GM10266 (cell line): ENCODE measurements at regions not wholly inside any gene's neighbourhood (a gene's known extent, or its start where the extent isn't known, plus 50 kb on each side); places are given as distances from the start of the nearest gene placed in this dataset.

Source experiments
- DNase-seq: peaks from one replicate; pipeline ENCODE4 v3.0.0; 2012; ENCODE audit errors: extremely low spot score
- TF ChIP-seq, protein P1 (sequence below): IDR thresholded peaks from 2 replicates; pipeline ENCODE4 v1.5.1; 2012; ENCODE audit warnings: mild to moderate bottlenecking, low read depth; ENCODE audit not compliant: control insufficient read depth, insufficient read depth; ENCODE audit errors: missing control alignments

DNA sequence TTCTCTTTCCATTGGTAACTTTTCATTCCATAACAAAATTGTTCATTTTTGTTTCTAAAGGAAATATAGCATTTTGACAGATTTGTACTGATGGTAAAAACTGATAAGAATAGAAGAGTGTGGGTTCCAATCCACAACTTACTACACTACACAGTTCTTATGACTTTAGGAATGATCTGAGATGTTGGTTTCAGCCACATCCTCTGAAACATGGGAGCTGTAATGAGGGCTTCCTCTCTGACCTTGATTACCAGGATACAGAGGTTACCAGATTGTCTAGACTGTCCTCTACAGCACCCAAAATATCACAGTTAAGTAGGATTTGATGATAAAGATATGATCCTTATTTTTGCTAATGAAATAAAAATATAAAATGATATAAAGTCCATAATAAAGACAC lies 1184.6 kb downstream of the FLRT2 start:
- TF ChIP-seq, protein P1, sequence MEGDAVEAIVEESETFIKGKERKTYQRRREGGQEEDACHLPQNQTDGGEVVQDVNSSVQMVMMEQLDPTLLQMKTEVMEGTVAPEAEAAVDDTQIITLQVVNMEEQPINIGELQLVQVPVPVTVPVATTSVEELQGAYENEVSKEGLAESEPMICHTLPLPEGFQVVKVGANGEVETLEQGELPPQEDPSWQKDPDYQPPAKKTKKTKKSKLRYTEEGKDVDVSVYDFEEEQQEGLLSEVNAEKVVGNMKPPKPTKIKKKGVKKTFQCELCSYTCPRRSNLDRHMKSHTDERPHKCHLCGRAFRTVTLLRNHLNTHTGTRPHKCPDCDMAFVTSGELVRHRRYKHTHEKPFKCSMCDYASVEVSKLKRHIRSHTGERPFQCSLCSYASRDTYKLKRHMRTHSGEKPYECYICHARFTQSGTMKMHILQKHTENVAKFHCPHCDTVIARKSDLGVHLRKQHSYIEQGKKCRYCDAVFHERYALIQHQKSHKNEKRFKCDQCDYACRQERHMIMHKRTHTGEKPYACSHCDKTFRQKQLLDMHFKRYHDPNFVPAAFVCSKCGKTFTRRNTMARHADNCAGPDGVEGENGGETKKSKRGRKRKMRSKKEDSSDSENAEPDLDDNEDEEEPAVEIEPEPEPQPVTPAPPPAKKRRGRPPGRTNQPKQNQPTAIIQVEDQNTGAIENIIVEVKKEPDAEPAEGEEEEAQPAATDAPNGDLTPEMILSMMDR = no peak
- no peak for DNase-seq

DNA sequence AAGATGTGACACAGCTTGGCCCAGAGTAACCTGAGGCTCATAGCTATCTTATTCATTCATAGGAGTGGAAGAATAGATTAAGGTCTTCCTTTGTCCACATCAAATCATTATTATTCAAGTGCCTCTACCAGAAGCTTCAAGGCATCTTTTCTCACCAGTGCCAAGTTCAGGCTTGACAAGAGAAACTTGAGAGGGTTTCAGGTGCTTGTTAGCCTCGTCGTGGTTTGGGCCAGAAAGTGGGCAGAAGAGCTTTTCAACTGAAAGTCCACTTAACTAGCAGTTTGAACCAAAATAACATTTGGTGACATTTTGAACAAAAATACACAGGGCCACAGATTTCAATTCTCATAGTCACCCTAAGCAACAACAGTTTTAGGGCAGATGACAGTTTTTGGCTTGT lies 1184.2 kb downstream of the FLRT2 start:
- DNase-seq = no peak
- TF ChIP-seq, protein P1 = no peak

DNA sequence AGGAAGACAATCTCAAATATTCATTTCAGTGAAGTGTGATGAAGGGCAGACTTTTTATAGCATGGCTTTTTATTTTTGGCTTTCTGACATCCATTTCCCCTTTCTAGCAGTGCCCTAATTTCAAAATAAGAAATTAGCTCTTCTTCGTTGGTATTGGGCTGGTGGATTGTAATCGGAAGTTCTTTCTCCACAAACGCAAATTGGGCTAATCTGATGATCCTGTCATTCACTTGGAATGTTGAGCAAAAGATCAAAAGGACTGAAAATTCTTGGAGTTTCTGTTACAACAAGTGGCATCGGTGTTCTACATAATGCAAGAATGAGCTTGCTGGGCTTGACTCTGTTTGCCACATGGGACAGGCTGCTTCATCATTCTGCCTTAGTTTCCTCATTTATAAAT lies 1182.8 kb downstream of the FLRT2 start:
- TF ChIP-seq, protein P1 = no peak

DNA sequence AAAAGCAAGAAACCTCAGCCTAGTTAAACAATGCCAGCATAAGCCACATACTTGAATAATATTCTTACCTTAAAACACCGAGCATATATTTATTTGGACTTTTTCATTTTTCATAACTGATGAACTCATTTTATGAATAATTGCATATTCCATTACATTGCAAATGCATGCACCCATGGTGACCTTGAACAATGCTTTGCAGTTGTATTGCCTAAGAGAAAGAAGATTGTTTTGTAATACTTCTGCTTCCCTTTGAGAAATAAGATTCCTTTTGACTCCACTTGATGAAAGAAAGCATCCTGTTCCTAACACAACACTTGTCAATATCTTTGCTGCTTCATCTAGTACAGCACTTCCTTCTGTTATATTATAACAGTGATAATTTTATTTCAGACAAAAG lies 1182.2 kb downstream of the FLRT2 start:
- no peak for DNase-seq
- TF ChIP-seq, protein P1 = no peak

More for the DNA sequence above, 1182.8 kb downstream of the FLRT2 start:
- DNase-seq = no peak

DNA sequence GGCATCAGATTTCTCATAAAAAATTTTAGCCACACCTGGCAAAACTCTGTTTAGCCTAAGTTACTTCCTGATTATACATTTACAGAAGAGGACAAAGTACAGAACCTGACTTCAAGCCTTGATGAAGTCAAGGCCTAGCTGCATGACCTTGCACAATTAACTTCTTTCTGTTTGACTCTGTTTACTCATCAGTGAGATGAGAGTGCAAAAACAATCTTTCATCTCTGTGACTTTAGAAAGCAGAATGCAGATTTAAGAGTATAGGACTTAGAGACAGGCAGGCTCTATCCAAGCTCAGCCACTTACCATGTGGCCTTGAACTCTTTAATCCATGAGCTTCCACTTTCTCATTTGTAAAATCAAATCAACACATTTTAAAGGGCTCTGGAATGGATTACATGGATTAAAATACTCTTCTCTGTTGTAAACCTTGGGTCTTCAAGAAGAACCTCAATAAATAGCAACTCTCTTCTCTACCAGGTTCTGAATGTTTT lies 1178.9 kb downstream of the FLRT2 start:
- DNase-seq = no peak
- TF ChIP-seq, protein P1 = no peak

DNA sequence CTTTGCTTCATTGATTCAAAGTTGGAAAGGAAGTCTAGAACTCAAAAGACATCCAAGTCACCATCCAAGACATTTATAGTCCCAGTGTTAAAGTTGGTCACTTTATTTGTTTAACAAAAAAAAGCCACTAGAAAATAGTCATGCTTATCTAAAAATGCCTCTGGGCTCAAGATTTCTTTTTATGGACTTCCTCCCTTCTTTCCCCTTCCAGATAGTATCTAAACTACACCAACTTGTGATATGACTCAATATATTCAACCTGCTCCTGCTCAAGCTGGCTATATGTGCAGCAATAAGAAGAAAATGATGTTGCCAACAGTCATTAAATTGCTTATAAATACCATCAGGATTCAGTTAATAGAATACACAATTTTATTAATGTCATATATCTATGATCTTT lies 1177.1 kb downstream of the FLRT2 start:
- DNase-seq = no peak
- TF ChIP-seq, protein P1 = no peak

DNA sequence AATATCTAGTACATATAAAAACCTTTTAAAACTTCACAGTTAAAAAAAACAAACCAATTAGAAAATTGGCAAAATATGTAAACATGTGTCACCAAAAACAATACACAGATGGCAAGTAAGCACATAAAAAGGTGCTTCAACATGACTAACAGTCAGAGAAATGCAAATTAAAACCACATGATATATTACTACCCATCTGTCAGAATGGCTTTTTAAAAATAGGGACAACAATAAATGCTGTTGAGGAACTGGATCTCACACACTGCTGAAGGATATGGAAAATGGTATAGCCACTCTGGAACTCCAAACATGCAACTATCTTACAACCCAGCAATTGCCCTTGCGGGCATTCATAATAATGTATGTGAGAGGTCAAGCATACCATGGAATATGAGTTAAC lies 1153.6 kb downstream of the FLRT2 start:
- DNase-seq = no peak
- TF ChIP-seq, protein P1 = no peak
